ENCODE measurements at regions not wholly inside any gene's neighbourhood (a gene's known extent, or its start where the extent isn't known, plus 50 kb on each side); places are given as distances from the start of the nearest gene placed in this dataset.
"Not testable (repeated sequence)": the region's sequence is repeated elsewhere in the genome, so short reads cannot be mapped to it uniquely, and the experiment has no call there.

DNA sequence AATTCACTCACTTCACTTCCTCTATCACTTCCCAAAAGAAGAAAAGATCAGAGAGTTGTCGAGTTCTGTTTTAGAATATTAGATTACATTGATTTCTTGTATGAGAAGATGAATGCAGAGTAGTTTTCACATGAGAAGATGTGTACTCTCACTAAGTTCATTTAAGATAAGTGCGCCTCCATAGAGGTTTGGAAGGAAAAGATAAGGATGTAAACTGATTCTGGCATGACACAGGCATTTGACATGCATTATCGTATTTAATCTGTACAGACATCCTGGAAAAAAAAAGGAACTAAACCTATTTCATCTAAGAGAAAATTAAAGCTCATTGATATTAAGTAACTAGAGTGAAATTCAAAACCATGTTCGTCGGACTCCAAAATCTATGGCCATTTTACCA lies 152.2 kb upstream of the CRIM1 start:
- ATAC-seq (replicated peaks in 1 of 2): no peak
- no peak overlapping the region for H3K4me3 Mint-ChIP-seq

DNA sequence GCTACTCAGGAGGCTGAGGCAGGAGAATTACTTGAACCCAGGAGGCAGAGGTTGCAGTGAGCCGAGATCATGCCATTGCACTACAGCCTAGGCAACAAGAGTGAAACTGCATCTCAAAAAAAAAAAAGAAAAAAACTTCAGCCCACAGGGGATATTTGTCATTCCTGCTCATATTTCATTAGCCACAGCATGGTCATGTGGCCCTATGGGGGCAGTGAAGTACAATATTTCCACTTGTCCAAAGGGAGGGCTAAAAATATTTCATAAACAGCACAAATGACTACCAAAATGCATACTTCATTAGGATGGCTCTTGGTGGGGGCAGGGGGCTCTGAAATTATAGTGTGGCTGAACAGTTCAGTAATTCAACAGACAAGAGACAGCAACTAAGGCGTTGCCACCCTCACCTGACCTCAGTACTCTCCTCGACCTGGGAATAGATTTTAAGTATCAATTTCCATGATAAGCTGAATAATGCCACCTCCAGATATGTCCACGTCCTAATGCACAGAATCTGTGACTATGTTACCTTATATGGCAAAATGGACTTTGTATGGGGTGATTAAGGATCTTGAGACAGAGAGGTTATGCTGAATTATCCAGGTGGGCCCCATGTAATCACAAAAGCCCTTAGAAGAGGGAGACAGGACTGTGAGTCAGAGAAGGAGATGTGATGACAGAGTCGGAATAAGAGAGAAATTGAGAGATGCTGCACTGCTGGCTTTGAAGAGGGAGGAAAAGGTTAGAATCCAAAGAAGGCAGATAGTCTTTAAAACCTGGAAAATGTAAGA lies 158.2 kb upstream of the CRIM1 start:
- peaks cover 20% of the 10 kb centered on the region for H3K27me3 Mint-ChIP-seq (ENCODE audit: low read depth)
- H3K4me3 Mint-ChIP-seq: no peak overlapping the region
- peaks cover 6 to 13% of the 10 kb centered on the region in 2 donors for H3K9me3 Mint-ChIP-seq
- no peaks in the 10 kb centered on the region for H3K4me1 Mint-ChIP-seq (ENCODE audit: low read depth)
- ATAC-seq (replicated peaks in 1 of 2) (no peak), DNase-seq (no peak)
- no peak overlapping the region for H3K27ac Mint-ChIP-seq
- peaks cover 8 to 10% of the 10 kb centered on the region in 2 donors for H3K36me3 Mint-ChIP-seq (ENCODE audit: insufficient read depth in 2 of 2)

More for the DNA sequence above, 152.2 kb upstream of the CRIM1 start:
- DNase-seq: no peak
- H3K36me3 Mint-ChIP-seq (ENCODE audit: insufficient read depth in 2 of 2): peaks cover 8 to 12% of the 10 kb centered on the region in 2 donors
- H3K27ac Mint-ChIP-seq: no peak overlapping the region
- no peaks in the 10 kb centered on the region for H3K4me1 Mint-ChIP-seq (ENCODE audit: low read depth)
- peaks cover 6 to 13% of the 10 kb centered on the region in 2 donors for H3K9me3 Mint-ChIP-seq
- H3K27me3 Mint-ChIP-seq (ENCODE audit: low read depth): peaks cover 8% of the 10 kb centered on the region

DNA sequence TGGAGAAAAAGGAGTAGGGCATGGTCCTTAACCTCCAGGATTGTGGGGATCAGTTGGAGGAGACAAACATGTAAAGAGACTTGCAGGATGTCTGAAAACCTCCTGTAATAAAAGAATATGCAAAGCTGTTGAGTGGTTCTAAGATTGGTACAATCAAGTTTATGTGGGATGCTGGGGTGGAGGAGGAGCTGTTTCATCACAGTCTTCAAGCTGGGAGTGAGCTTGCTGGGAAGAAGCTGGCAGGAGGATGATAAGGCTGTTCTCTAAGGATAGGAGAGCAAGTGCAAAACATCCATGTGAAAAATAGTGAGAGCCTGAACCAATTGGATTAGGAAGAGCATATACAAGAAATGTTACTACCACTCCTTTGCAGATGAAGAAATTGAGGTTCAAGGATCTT lies 161.9 kb upstream of the CRIM1 start:
- Mint-ChIP-seq H3K4me3 (no peak overlapping the region), H3K4me1 (ENCODE audit: low read depth) (no peaks in the 10 kb centered on the region), H3K36me3 (ENCODE audit: insufficient read depth in 2 of 2) (no peaks in the 10 kb centered on the region), H3K9me3 (no peaks in the 10 kb centered on the region), H3K27me3 (ENCODE audit: low read depth) (peaks cover 20% of the 10 kb centered on the region), H3K27ac (no peak overlapping the region)
- ATAC-seq (replicated peaks in 1 of 2): no peak
- no peak for DNase-seq

DNA sequence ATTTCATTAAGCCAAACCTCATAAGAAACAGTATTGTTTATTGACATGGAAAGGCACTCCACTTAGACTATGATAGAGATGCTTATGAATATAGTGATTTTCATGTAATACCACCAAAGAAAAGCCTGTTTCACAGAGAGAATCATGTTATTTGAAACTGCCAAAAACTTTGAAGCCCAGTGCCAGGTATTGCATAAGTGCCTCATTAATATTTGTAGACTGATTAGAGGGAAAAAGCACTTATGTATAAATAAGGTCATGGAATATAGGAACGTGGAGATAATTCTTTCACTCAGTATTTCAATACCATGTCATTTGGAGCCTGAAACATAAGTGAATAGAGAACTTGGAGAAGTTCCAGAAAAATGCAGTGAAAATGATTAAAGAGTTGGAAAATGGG lies 162.6 kb upstream of the CRIM1 start:
- Mint-ChIP-seq H3K4me3 (no peak overlapping the region), H3K9me3 (no peaks in the 10 kb centered on the region), H3K4me1 (ENCODE audit: low read depth) (no peaks in the 10 kb centered on the region), H3K36me3 (ENCODE audit: insufficient read depth in 2 of 2) (no peaks in the 10 kb centered on the region), H3K27ac (no peak overlapping the region), H3K27me3 (ENCODE audit: low read depth) (peaks cover 20% of the 10 kb centered on the region)
- DNase-seq: no peak
- no peak for ATAC-seq (replicated peaks in 1 of 2)

DNA sequence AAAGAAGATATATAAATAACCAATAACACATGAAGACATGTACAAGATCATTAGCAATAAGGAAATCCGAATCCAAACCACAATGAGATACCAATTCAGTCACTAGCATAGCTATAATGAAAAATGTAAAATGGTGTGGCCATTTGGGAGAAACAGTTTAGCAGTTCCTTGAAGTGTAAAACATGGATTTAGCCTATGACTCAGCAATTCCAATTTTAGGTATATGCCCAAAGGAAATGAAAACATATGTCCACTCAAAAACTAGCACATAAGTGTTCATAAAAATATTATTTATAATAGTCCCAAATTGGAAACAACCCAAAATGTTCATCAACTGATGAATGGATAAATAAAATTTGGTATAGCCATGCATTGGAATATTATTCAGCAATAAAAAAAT lies 165.5 kb upstream of the CRIM1 start:
- Mint-ChIP-seq H3K36me3 (ENCODE audit: insufficient read depth in 2 of 2) (no peaks in the 10 kb centered on the region), H3K4me3 (no peak overlapping the region), H3K9me3 (no peaks in the 10 kb centered on the region), H3K27ac (no peak overlapping the region), H3K27me3 (ENCODE audit: low read depth) (peaks cover 9% of the 10 kb centered on the region), H3K4me1 (ENCODE audit: low read depth) (no peaks in the 10 kb centered on the region)
- ATAC-seq (replicated peaks in 1 of 2) (no peak), DNase-seq (no peak)

DNA sequence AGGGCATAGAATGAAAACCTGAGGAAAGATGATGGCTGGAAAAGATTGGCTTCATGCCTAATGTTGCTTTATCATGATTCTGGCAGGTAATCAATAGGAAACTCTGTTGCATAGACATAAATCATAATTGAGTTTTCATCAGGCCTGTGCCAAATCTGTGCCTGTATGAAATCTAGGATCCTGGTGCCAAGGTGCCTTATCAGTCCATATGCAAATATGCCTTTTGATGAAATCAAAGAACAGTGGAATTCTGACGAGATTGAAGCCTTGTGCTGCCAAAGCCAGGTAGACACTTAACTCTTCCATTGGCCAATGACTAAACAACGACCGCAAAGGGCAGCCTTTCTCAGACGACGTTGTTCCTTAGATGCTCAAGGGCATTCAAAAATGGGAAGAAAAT lies 170.0 kb upstream of the CRIM1 start:
- DNase-seq: no peak
- no peaks in the 10 kb centered on the region for H3K36me3 Mint-ChIP-seq (ENCODE audit: insufficient read depth in 2 of 2)
- H3K27me3 Mint-ChIP-seq (ENCODE audit: low read depth): no peaks in the 10 kb centered on the region
- H3K4me3 Mint-ChIP-seq: no peak overlapping the region
- no peaks in the 10 kb centered on the region for H3K9me3 Mint-ChIP-seq
- H3K27ac Mint-ChIP-seq: no peak overlapping the region
- H3K4me1 Mint-ChIP-seq (ENCODE audit: low read depth): no peaks in the 10 kb centered on the region
- no peak for ATAC-seq (replicated peaks in 1 of 2)

DNA sequence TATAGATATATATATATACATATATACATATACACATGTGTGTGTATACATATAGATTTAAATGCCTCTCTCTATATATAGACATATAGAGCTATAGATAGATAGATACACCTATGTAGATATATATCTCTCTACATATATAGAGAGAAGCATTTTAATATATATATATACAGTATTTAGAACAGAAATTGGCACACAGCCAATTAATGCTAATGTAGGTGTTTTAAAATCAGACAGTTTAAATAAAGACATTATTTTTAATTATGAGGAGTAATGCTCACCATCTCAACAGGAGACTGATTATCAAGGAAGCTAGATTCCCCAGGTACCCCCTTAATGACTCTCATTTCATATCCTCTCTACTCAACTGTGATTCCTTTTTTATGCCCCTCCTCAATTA lies 170.7 kb upstream of the CRIM1 start:
- no peak overlapping the region for H3K27ac Mint-ChIP-seq
- H3K4me3 Mint-ChIP-seq: no peak overlapping the region
- no peaks in the 10 kb centered on the region for H3K27me3 Mint-ChIP-seq (ENCODE audit: low read depth)

DNA sequence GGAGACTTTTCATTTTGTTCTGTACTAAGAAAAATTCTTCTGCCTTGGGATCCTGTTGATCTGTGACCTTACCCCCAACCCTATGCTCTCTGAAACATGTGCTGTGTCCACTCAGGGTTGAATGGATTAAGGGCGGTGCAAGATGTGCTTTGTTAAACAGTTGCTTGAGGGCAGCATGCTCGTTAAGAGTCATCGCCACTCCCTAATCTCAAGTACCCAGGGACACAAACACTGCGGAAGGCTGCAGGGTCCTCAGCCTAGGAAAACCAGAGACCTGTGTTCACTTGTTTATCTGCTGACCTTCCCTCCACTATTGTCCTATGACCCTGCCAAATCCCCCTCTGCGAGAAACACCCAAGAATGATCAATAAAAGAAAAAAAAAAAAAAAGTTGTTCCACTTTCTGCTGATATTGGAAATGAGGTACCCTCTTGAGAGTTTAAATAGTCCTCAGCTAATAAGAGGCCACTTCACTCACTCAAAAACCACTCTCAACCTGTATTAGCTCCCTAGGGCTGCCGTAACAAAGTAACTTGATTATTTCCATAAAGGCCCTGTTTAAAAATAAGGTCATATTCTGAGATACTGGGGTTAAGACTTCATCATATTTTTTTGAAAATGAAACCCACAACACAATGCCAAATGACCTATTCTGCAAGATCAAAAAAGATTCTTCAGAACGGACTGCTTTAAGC lies 174.6 kb upstream of the CRIM1 start:
- not testable (repeated sequence) for H3K4me3 Mint-ChIP-seq; H3K27ac Mint-ChIP-seq; H3K9me3 Mint-ChIP-seq; ATAC-seq (replicated peaks in 1 of 2); DNase-seq; H3K4me1 Mint-ChIP-seq (ENCODE audit: low read depth); H3K27me3 Mint-ChIP-seq (ENCODE audit: low read depth); H3K36me3 Mint-ChIP-seq (ENCODE audit: insufficient read depth in 2 of 2)

More for the DNA sequence above, 170.7 kb upstream of the CRIM1 start:
- H3K36me3 Mint-ChIP-seq (ENCODE audit: insufficient read depth in 2 of 2): no peaks in the 10 kb centered on the region
- DNase-seq (no peak), ATAC-seq (replicated peaks in 1 of 2) (no peak)
- H3K4me1 Mint-ChIP-seq (ENCODE audit: low read depth): no peaks in the 10 kb centered on the region
- no peaks in the 10 kb centered on the region for H3K9me3 Mint-ChIP-seq

DNA sequence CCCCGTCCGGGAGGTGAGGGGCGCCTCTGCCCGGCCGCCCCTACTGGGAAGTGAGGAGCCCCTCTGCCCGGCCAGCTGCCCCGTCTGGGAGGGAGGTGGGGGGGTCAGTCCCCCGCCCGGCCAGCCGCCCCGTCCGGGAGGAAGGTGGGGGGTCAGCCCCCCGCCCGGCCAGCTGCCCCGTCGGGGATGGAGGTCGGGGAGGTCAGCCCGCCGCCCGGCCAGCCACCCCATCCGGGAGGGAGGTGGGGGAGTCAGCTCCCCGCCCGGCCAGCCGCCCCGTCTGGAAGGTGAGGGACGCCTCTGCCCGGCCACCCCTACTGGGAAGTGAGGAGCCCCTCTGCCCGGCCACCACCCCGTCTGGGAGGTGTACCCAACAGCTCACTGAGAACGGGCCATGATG lies 175.3 kb upstream of the CRIM1 start:
- not testable (repeated sequence) for H3K27ac Mint-ChIP-seq; H3K4me3 Mint-ChIP-seq; H3K27me3 Mint-ChIP-seq (ENCODE audit: low read depth); H3K36me3 Mint-ChIP-seq (ENCODE audit: insufficient read depth in 2 of 2); H3K4me1 Mint-ChIP-seq (ENCODE audit: low read depth); DNase-seq; ATAC-seq (replicated peaks in 1 of 2); H3K9me3 Mint-ChIP-seq

DNA sequence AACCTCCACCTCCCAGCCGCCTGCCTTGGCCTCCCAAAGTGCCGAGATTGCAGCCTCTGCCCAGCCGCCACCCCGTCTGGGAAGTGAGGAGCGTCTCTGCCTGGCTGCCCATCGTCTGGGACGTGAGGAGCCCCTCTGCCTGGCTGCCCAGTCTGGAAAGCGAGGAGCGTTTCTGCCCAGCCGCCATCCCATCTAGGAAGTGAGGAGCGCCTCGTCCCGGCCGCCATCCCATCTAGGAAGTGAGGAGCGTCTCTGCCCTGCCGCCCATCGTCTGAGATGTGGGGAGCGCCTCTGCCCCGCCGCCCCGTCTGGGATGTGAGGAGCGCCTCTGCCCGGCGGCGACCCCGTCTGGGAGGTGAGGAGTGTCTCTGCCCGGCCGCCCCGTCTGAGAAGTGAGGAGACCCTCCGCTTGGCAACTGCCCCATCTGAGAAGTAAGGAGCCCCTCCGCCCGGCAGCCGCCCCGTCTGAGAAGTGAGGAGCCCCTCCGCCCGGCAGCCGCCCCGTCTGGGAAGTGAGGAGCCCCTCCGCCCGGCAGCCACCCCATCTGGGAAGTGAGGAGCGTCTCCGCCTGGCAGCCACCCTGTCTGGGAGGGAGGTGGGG lies 175.8 kb upstream of the CRIM1 start:
- not testable (repeated sequence) for H3K27ac Mint-ChIP-seq; H3K9me3 Mint-ChIP-seq; H3K4me1 Mint-ChIP-seq (ENCODE audit: low read depth); H3K27me3 Mint-ChIP-seq (ENCODE audit: low read depth); ATAC-seq (replicated peaks in 1 of 2); DNase-seq; H3K36me3 Mint-ChIP-seq (ENCODE audit: insufficient read depth in 2 of 2); H3K4me3 Mint-ChIP-seq

DNA sequence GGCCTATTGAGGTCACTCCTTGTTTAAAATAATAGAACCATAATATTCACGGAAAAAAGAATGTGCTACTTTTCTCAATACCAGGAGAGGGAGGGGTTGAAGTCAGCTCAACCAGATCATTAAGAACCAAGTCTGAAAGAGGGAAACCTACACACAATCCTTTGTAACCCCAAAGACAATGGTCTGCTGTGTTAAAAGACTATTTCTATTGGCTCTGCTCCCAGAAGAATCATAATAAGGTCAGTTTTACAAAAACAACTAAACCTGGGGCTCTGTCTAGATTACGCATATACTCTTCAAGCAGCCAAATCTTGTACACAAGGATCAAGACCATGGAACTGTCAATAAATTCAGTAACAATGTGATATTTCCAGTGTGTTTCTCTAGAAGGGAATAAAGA lies 177.2 kb upstream of the CRIM1 start:
- DNase-seq (no peak), ATAC-seq (replicated peaks in 1 of 2) (no peak)
- Mint-ChIP-seq H3K9me3 (no peaks in the 10 kb centered on the region), H3K4me3 (no peak overlapping the region), H3K36me3 (ENCODE audit: insufficient read depth in 2 of 2) (no peaks in the 10 kb centered on the region), H3K27ac (no peak overlapping the region), H3K27me3 (ENCODE audit: low read depth) (no peaks in the 10 kb centered on the region), H3K4me1 (ENCODE audit: low read depth) (no peaks in the 10 kb centered on the region)

DNA sequence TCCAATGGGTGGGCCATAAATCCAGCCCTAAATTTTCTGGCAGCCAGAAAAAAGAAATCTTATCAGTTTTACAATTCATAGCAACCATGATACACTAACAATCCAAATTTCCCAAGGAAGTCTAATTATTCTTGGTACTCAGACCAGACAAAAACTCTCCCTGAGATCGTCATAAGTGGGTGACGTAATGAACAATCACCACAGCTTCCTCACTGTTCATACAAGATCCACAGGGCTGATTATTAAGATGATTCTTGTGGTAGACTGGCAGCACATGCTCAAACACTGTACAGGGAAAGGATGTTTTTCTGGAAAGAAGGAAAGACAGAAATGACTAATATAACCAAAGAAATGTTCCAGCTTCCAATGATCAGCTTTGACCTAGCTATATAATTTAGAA lies 178.3 kb upstream of the CRIM1 start:
- Mint-ChIP-seq H3K27me3 (ENCODE audit: low read depth) (peaks cover 5% of the 10 kb centered on the region), H3K27ac (no peak overlapping the region), H3K4me1 (ENCODE audit: low read depth) (no peaks in the 10 kb centered on the region), H3K9me3 (no peaks in the 10 kb centered on the region), H3K4me3 (no peak overlapping the region), H3K36me3 (ENCODE audit: insufficient read depth in 2 of 2) (no peaks in the 10 kb centered on the region)
- ATAC-seq (replicated peaks in 1 of 2): no peak
- no peak for DNase-seq

DNA sequence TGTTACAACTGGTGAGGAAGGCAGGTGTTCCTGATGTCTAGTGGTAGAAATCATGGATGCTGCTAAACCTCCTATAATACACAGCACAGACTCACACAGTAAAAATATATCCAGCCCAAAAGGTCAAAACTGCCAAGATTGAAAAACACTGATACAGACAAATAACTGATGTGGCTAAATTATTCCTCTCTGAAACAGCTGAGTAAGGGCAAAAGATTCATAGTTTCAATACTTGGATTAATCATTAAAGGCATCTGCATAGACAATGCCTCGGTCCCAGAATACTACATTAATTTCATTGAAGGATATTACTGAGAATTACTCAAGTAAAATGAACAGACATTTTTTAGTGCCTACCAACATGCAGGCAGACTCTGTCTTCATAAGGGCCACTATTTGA lies 180.7 kb upstream of the CRIM1 start:
- no peak for ATAC-seq (replicated peaks in 1 of 2)
- Mint-ChIP-seq H3K27ac (no peak overlapping the region), H3K4me1 (ENCODE audit: low read depth) (no peaks in the 10 kb centered on the region), H3K36me3 (ENCODE audit: insufficient read depth in 2 of 2) (no peaks in the 10 kb centered on the region), H3K27me3 (ENCODE audit: low read depth) (peaks cover 5% of the 10 kb centered on the region), H3K4me3 (no peak overlapping the region), H3K9me3 (no peaks in the 10 kb centered on the region)
- DNase-seq: no peak
